ENCODE measurements at regions not wholly inside any gene's neighbourhood (a gene's known extent, or its start where the extent isn't known, plus 50 kb on each side); places are given as distances from the start of the nearest gene placed in this dataset.
"Not testable (repeated sequence)": the region's sequence is repeated elsewhere in the genome, so short reads cannot be mapped to it uniquely, and the experiment has no call there.

GRCh38 chr1:106412321-106412720 is 644.2 kb upstream of the PRMT6 start:
- not testable (repeated sequence) for TF ChIP-seq POLR2A (IDR thresholded peaks at IDR 0.05; ENCODE audit: extremely low read depth, insufficient read length); CTCF (IDR thresholded peaks at IDR 0.05; ENCODE audit: low read depth, low read length); MYC (IDR thresholded peaks at IDR 0.05; ENCODE audit: low read depth, low read length)
- TF ChIP-seq, protein P1, sequence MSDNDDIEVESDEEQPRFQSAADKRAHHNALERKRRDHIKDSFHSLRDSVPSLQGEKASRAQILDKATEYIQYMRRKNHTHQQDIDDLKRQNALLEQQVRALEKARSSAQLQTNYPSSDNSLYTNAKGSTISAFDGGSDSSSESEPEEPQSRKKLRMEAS (IDR thresholded peaks at IDR 0.05; ENCODE audit: low read depth, low read length): not testable (repeated sequence)
